ENCODE measurements at regions not wholly inside any gene's neighbourhood (a gene's known extent, or its start where the extent isn't known, plus 50 kb on each side); places are given as distances from the start of the nearest gene placed in this dataset.
"Not testable (repeated sequence)": the region's sequence is repeated elsewhere in the genome, so short reads cannot be mapped to it uniquely, and the experiment has no call there.

DNA sequence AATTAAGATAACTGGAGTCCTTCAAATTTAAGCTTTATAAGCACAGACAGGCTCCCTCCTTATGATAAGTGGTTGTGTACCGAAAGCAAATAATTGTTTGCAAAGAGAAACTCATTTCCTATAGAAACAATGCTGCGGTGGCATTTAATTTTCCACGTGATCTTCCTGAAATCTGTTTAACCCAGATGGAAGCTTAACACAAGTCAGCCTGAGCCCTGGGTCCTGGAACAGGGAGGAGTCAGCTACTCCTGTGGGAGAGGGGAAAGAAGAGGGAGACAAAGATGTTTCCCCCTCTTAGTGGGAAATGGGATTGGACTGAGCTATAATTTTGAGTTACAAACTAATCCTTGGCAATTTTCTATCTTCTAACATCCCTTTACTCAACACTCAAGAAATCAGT, 136.5 kb downstream of the ELOVL4 start:
- no peak overlapping the region for H3K27ac ChIP-seq (replicated peaks)
- no peak for DNase-seq (ENCODE audit: low read depth in 1 of 2, low spot score in 1 of 2)
- no peaks in the 10 kb centered on the region for H3K27me3 ChIP-seq (ENCODE audit: insufficient read depth, poor library complexity, severe bottlenecking)
- TF ChIP-seq POLR2AphosphoS5 (IDR thresholded peaks at IDR 0.05; ENCODE audit: low read depth) (no peak), GABPA (IDR thresholded peaks at IDR 0.05; ENCODE audit: low read depth) (no peak), SPI1 (IDR thresholded peaks at IDR 0.05; ENCODE audit: borderline replicate concordance, low read depth) (no peak)
- TF ChIP-seq, protein P1, sequence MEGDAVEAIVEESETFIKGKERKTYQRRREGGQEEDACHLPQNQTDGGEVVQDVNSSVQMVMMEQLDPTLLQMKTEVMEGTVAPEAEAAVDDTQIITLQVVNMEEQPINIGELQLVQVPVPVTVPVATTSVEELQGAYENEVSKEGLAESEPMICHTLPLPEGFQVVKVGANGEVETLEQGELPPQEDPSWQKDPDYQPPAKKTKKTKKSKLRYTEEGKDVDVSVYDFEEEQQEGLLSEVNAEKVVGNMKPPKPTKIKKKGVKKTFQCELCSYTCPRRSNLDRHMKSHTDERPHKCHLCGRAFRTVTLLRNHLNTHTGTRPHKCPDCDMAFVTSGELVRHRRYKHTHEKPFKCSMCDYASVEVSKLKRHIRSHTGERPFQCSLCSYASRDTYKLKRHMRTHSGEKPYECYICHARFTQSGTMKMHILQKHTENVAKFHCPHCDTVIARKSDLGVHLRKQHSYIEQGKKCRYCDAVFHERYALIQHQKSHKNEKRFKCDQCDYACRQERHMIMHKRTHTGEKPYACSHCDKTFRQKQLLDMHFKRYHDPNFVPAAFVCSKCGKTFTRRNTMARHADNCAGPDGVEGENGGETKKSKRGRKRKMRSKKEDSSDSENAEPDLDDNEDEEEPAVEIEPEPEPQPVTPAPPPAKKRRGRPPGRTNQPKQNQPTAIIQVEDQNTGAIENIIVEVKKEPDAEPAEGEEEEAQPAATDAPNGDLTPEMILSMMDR (IDR thresholded peaks at IDR 0.05; ENCODE audit: insufficient read depth, low read length), result no peak
- TF ChIP-seq, protein P2, sequence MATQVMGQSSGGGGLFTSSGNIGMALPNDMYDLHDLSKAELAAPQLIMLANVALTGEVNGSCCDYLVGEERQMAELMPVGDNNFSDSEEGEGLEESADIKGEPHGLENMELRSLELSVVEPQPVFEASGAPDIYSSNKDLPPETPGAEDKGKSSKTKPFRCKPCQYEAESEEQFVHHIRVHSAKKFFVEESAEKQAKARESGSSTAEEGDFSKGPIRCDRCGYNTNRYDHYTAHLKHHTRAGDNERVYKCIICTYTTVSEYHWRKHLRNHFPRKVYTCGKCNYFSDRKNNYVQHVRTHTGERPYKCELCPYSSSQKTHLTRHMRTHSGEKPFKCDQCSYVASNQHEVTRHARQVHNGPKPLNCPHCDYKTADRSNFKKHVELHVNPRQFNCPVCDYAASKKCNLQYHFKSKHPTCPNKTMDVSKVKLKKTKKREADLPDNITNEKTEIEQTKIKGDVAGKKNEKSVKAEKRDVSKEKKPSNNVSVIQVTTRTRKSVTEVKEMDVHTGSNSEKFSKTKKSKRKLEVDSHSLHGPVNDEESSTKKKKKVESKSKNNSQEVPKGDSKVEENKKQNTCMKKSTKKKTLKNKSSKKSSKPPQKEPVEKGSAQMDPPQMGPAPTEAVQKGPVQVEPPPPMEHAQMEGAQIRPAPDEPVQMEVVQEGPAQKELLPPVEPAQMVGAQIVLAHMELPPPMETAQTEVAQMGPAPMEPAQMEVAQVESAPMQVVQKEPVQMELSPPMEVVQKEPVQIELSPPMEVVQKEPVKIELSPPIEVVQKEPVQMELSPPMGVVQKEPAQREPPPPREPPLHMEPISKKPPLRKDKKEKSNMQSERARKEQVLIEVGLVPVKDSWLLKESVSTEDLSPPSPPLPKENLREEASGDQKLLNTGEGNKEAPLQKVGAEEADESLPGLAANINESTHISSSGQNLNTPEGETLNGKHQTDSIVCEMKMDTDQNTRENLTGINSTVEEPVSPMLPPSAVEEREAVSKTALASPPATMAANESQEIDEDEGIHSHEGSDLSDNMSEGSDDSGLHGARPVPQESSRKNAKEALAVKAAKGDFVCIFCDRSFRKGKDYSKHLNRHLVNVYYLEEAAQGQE (IDR thresholded peaks at IDR 0.05; ENCODE audit: insufficient replicate concordance, low read depth), result no peak
- H3K4me3 ChIP-seq (replicated peaks; ENCODE audit: insufficient read depth, low read length), result no peak overlapping the region

DNA sequence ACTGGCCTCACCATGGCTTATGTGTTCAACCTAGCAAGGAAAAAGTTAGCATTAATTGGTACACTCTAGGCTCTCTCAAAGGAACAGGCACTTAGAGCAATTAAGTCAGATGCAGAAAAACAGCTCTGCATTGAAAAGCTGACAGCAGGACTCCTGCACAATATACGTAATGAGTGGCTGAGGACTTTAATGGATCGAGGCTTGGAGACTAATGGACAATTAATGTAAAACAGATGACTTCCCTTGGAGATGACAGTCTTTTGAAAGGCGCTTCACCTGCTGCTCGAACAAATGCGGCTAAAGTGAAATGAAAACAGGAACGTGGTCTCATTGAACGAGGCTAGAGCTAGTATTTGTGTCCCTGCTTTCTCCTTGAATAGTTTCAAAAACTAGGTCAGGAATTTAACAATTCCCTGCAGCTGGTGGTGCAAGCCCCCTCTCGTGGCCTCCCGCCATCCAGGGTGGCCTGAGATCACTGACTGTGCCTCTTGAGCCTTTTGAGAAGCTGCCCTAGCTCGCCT, 137.1 kb downstream of the ELOVL4 start:
- Histone ChIP-seq H3K4me3 (replicated peaks; ENCODE audit: insufficient read depth, low read length) (no peak overlapping the region), H3K27me3 (ENCODE audit: insufficient read depth, poor library complexity, severe bottlenecking) (no peaks in the 10 kb centered on the region), H3K27ac (replicated peaks) (no peak overlapping the region)
- no peak for TF ChIP-seq GABPA (IDR thresholded peaks at IDR 0.05; ENCODE audit: low read depth)
- TF ChIP-seq, protein P2 (IDR thresholded peaks at IDR 0.05; ENCODE audit: insufficient replicate concordance, low read depth), result no peak
- TF ChIP-seq, protein P1 (IDR thresholded peaks at IDR 0.05; ENCODE audit: insufficient read depth, low read length), result no peak
- TF ChIP-seq SPI1 (IDR thresholded peaks at IDR 0.05; ENCODE audit: borderline replicate concordance, low read depth), result no peak
- no peak for TF ChIP-seq POLR2AphosphoS5 (IDR thresholded peaks at IDR 0.05; ENCODE audit: low read depth)
- DNase-seq (ENCODE audit: low read depth in 1 of 2, low spot score in 1 of 2), result no peak

DNA sequence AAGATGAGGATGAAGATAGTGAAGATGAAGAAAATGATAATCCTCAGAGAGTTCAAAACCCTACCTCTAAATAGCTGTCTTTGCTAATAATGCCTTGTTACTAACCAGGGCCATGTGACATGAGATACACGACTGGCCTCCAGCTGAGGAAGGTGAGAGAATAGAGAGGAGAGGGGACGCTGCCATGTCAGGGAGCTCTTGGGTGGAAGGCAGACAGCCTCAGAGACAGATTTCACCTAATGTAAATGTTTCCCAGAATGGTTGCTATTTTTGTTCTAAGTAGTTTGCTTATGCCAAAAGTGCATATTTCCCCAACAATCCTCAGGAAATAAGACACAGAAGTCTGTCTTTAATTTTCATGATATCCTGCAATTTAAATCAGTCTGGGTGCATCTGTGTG, 138.4 kb downstream of the ELOVL4 start:
- no peak for DNase-seq (ENCODE audit: low read depth in 1 of 2, low spot score in 1 of 2)
- no peak for TF ChIP-seq POLR2AphosphoS5 (IDR thresholded peaks at IDR 0.05; ENCODE audit: low read depth)
- TF ChIP-seq GABPA (IDR thresholded peaks at IDR 0.05; ENCODE audit: low read depth), result no peak
- TF ChIP-seq, protein P2 (IDR thresholded peaks at IDR 0.05; ENCODE audit: insufficient replicate concordance, low read depth), result no peak
- no peak for TF ChIP-seq SPI1 (IDR thresholded peaks at IDR 0.05; ENCODE audit: borderline replicate concordance, low read depth)
- TF ChIP-seq, protein P1 (IDR thresholded peaks at IDR 0.05; ENCODE audit: insufficient read depth, low read length), result no peak
- no peak overlapping the region for H3K4me3 ChIP-seq (replicated peaks; ENCODE audit: insufficient read depth, low read length)
- no peaks in the 10 kb centered on the region for H3K27me3 ChIP-seq (ENCODE audit: insufficient read depth, poor library complexity, severe bottlenecking)
- no peak overlapping the region for H3K27ac ChIP-seq (replicated peaks)

DNA sequence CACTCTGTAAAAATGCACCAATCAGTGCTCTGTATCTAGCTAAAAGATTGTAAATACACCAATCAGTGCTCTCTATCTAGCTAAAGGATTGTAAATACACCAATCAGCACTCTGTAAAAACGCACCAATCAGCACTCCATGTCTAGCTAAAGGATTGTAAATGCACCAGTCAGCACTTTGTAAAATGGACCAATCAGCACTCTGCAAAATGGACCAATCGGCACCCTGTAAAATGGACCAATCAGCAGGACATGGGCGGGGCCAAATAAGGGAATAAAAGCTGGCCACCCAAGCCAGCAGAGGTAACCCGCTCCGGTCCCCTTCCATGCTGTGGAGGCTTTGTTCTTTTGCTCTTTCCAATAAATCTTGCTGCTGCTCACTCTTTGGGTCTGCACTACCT, 140.7 kb downstream of the ELOVL4 start:
- not testable (repeated sequence) for H3K4me3 ChIP-seq (replicated peaks; ENCODE audit: insufficient read depth, low read length); H3K27ac ChIP-seq (replicated peaks); H3K27me3 ChIP-seq (ENCODE audit: insufficient read depth, poor library complexity, severe bottlenecking); DNase-seq (ENCODE audit: low read depth in 1 of 2, low spot score in 1 of 2)

Data from HL-60 (cell line).